HG02571 (cell line): ENCODE measurements at regions not wholly inside any gene's neighbourhood (a gene's known extent, or its start where the extent isn't known, plus 50 kb on each side); places are given as distances from the start of the nearest gene placed in this dataset.
"Not testable (repeated sequence)": the region's sequence is repeated elsewhere in the genome, so short reads cannot be mapped to it uniquely, and the experiment has no call there.

Experiments
- ATAC-seq: cut with Tn5 transposase; IDR thresholded peaks from one replicate; pipeline ENCODE4 v1.9.1; 2021; ENCODE audit warnings: mild to moderate bottlenecking, moderate library complexity; ENCODE audit not compliant: unreplicated experiment

GRCh38 chr15:96170979-96171739 lies 159.3 kb upstream of the NR2F2 start:
- no peak for ATAC-seq

DNA sequence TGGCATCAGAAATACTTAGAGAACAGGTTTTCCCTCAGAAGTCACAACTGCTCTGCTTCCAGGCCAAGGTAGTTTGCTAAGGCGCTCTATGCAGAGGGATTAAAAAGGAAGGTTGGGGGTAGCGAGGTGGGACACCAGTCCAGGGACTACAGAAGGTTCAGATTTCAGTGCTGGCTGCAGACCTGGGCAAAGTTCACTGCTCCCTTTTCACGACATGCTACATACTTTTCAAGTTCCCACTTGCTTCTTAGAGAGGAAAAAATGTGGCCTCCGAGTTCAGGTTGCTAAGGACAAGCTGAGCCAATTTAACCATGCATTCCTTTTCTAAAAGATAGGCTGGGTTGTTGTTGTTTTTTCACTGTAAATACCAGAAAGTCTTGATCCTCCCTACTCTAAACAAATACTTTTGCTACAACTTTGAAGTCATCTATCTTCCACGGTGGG lies 158.6 kb upstream of the NR2F2 start:
- no peak for ATAC-seq

GRCh38 chr15:96172417-96172816 lies 158.1 kb upstream of the NR2F2 start:
- no peak for ATAC-seq

DNA sequence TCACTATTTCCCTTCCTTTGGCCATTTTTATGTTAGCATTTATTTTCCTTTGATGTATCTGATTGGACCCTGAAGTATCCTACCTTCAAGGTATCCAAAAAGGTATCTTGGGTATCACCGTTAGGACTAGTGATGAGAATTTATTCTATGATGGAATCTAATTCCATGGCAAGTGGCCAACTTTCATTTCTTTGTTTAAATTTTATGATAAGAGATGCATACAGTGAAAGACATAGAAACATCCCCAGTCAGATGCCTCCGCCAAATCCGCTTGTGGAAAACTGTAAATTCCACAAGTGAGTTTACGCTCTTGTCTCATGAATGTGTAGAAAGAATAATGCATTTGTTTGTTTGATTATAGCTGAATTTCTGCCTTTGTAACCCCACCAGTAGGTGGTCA lies 153.7 kb upstream of the NR2F2 start:
- no peak for ATAC-seq

- ATAC-seq = no peak
Observed at GRCh38 chr15:96177279-96177678, 153.2 kb upstream of the NR2F2 start.

DNA sequence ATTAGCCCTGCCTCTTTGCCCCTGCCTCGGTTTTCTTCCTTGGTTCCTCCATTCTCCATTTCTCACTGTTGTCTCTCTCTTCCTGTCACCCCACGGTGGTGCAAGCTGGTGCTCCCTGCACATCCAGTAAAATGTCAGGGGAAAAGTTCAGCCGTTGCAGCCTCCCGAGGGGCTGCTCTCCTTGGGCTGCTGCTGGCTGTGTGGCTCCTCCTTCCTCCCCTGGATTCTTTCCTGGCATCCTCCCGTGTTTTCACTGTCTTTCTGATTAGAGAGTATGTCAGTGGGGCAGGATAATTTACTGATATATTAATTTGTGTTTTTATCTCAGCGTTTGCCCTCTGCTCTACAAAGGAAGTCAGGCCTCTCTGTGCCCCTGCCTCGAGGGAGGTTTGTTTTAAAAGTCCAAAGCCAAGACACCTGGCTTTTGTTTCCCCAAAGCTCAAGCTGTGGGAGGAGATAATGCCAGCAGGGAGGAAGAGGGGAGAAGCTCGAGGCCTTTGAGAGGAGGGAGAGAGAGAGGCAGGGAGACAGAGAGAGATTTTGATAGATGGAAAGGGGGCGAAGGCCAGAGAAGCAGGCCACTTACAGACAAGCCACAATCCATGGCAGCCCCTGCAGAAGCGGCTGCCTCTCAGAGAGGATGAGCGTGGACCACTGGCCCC lies 150.3 kb upstream of the NR2F2 start:
- no peak for ATAC-seq

- ATAC-seq = no peak
Observed at GRCh38 chr15:96181217-96181616, 149.3 kb upstream of the NR2F2 start.

- ATAC-seq = no peak
Observed at GRCh38 chr15:96181873-96182301, 148.6 kb upstream of the NR2F2 start.

GRCh38 chr15:96182736-96183513 lies 147.6 kb upstream of the NR2F2 start:
- ATAC-seq = no peak

DNA sequence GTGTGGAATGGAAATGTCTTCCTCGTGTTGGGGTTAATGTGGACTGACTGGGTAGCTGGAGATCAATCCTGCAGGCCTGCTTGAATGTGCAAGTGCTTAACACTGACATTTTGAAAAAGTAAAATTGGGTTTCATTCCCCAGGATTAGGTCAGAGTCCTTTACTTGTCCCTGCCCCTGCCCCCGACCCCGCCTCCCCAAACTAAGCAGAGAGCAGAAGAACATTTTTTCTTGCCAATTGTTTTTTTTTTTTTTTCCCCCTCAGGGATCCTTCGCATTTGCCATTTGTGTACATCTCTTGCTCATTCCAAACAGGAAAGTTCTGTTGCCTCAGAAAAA lies 147.0 kb upstream of the NR2F2 start:
- ATAC-seq = no peak

GRCh38 chr15:96183867-96184266 lies 146.6 kb upstream of the NR2F2 start:
- ATAC-seq = no peak

GRCh38 chr15:96184297-96184696 lies 146.2 kb upstream of the NR2F2 start:
- ATAC-seq = no peak

GRCh38 chr15:96186105-96186504 lies 144.4 kb upstream of the NR2F2 start:
- ATAC-seq = no peak

GRCh38 chr15:96187341-96188305 lies 142.9 kb upstream of the NR2F2 start:
- no peak for ATAC-seq

GRCh38 chr15:96197721-96198120 lies 132.8 kb upstream of the NR2F2 start:
- ATAC-seq = no peak

GRCh38 chr15:96199111-96199510 lies 131.4 kb upstream of the NR2F2 start:
- ATAC-seq = no peak

GRCh38 chr15:96200357-96200967 lies 130.0 kb upstream of the NR2F2 start:
- ATAC-seq = no peak

DNA sequence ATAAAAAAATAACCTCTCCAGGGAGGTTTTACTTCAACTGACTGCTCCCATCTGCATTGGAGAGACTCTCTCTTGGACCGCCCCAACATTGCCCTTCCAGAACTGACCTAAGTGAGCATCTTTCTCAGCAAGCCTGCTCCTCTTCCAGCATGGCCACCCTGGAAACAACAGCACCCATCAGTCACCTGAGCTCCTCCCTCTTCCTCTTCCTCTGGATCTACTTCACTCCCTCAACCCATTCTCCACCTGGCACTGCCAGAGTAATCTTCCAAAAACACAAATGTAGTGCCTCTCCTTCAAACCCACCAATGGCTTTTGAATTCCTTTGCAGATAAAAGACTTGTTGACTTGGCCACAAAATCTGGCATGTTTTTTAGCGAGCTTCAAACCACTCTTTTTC lies 128.8 kb upstream of the NR2F2 start:
- no peak for ATAC-seq

DNA sequence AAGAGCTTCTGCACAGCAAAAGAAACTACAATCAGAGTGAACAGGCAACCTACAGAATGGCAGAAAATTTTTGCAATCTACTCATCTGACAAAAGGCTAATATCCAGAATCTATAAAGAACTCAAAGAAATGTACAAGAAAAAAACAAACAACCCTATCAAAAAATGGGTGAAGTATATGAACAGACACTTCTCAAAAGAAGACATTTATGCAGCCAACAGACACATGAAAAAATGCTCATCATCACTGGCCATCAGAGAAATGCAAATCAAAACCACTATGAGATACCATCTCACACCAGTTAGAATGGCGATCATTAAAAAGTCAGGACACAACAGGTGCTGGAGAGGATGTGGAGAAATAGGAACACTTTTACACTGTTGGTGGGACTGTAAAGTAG lies 124.9 kb upstream of the NR2F2 start:
- not testable (repeated sequence) for ATAC-seq

- ATAC-seq = no peak
Observed at GRCh38 chr15:96207377-96208006, 123.0 kb upstream of the NR2F2 start.
